ENCODE measurements at regions not wholly inside any gene's neighbourhood (a gene's known extent, or its start where the extent isn't known, plus 50 kb on each side); places are given as distances from the start of the nearest gene placed in this dataset.

DNA sequence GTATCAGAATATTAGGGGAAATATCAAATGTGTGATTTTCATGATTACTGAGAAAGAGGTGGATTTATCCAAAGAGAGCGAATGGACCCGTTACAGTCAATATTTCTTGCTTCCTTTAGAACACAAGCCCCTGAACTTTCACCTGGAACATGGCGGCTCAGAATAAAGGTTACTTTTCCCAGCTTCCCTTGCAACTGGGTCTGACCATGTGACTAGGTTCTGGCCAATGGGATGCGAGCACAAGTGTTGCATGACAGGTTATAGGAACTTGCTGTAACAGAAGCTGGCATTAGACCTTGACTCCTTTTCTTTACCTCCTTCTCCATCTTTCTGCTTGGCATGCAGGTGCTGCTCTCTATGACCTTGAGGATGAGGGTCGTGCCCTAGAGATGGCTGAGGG is 556.1 kb downstream of the TYW1 start:
- TF ChIP-seq, protein P1, sequence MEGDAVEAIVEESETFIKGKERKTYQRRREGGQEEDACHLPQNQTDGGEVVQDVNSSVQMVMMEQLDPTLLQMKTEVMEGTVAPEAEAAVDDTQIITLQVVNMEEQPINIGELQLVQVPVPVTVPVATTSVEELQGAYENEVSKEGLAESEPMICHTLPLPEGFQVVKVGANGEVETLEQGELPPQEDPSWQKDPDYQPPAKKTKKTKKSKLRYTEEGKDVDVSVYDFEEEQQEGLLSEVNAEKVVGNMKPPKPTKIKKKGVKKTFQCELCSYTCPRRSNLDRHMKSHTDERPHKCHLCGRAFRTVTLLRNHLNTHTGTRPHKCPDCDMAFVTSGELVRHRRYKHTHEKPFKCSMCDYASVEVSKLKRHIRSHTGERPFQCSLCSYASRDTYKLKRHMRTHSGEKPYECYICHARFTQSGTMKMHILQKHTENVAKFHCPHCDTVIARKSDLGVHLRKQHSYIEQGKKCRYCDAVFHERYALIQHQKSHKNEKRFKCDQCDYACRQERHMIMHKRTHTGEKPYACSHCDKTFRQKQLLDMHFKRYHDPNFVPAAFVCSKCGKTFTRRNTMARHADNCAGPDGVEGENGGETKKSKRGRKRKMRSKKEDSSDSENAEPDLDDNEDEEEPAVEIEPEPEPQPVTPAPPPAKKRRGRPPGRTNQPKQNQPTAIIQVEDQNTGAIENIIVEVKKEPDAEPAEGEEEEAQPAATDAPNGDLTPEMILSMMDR (IDR thresholded peaks at IDR 0.05; ENCODE audit: low read depth, low read length, poor library complexity, severe bottlenecking) = no peak
- no peak for TF ChIP-seq EZH2phosphoT487 (IDR thresholded peaks at IDR 0.05; ENCODE audit: borderline replicate concordance, low read length)

All from DOHH2 (cell line).